GM19372 (cell line): ENCODE measurements at regions not wholly inside any gene's neighbourhood (a gene's known extent, or its start where the extent isn't known, plus 50 kb on each side); places are given as distances from the start of the nearest gene placed in this dataset.

Experiments used
- ATAC-seq: cut with Tn5 transposase; IDR thresholded peaks from one replicate; pipeline ENCODE4 v1.9.1; 2021; ENCODE audit warnings: mild to moderate bottlenecking, low read depth, moderate library complexity; ENCODE audit not compliant: unreplicated experiment

DNA sequence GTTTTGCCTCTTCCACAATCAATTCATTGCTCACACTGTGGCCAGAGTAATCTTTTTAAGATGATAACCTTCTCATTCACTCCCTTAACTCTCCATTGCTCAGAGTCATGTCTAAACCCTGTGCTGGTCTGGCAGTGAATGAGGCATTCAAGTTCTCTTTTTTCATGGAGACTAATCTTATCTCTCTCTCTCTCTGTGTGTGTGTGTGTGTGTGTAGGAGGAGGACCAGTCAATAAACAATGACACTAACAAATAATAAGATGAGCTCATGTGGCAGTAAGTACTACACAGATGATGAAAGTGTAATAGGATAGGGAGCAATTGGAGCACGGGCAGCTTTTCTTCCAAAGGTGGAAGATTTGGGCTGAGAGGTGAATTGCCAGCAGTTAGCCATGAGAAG is 122.0 kb upstream of the B3GALT2 start:
- ATAC-seq, result no peak

DNA sequence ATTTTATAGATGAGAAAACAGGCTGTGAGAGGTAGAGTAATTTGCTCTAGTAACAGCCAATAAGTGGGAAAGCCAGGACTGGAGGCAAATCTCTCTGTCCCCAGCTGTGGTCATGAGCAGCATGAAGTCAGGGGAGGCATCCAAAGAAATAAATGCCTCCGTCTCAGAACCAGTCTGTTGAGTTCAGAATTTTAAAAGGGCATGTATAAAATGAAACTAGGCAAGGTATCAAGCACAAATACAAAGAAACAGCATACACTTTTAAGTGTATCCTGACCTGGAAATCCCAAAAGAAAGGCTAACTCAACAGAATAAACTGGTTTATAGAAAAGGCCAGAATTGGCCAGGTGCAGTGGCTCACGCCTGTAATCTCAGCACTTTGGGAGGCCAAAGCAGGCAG is 120.0 kb upstream of the B3GALT2 start:
- no peak for ATAC-seq
